Renal pelvis (tissue), 1 donor: ENCODE measurements at regions not wholly inside any gene's neighbourhood (a gene's known extent, or its start where the extent isn't known, plus 50 kb on each side); places are given as distances from the start of the nearest gene placed in this dataset.

Experiments used
- DNase-seq: peaks from one replicate; pipeline ENCODE4 v3.0.0-alpha.2; 2013

DNA sequence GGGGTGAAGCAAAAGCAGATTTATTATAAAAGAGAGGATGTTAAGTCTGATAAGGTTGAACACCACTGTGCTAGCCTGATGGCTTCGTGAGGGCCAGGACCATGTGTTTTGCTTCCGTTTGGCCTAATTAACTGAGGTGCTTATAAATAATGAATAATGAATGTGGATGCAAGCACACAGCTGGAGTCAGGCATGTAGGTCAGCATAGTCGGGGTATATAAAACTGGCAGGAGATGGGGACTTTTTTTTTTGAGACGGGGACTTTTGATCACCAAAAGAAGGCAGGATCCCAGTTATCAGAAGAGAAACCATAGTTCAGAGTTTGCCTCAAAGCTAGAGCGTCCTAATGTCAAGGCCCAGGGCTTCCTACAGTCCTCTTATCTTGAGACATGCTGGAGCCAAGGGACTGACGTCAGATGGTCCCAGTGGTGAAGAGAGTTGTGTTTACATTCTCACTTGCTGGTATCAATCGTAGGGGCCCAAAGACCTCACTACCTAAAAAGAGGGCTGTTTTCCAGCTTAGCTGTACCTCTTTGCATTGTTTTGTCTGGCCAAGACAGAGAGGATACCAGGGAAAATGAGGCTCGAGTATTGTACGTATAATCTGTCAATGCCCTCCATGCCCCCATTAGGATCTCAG, 50.4 kb downstream of the RTL9 start:
- DNase-seq = no peak

GRCh38 chrX:110409925-110410324, 51.3 kb downstream of the RTL9 start:
- no peak for DNase-seq

- DNase-seq = no peak
Measured at GRCh38 chrX:110410603-110411002, 52.0 kb downstream of the RTL9 start.

- DNase-seq = peak; percentile 71
Measured at GRCh38 chrX:110412971-110413726, 54.5 kb downstream of the RTL9 start.

DNA sequence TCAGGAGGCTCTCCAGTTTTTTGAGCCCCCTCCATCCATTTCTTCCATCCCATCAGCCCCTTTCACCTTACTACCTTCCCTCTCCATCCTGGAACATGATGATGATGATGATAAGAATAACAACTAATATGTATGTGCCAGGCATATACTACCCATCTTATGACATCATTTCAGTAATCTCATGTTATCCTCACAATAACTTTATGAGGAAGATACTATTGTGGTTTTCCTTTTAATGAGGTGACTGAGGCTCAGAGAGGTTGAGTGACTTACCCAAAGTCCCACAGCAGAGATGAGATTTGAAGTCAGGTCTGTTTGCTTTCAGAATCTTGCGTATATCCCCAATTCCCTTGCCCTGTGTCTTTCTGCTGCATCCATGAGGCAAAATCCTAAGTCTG, 55.1 kb downstream of the RTL9 start:
- DNase-seq = no peak

DNA sequence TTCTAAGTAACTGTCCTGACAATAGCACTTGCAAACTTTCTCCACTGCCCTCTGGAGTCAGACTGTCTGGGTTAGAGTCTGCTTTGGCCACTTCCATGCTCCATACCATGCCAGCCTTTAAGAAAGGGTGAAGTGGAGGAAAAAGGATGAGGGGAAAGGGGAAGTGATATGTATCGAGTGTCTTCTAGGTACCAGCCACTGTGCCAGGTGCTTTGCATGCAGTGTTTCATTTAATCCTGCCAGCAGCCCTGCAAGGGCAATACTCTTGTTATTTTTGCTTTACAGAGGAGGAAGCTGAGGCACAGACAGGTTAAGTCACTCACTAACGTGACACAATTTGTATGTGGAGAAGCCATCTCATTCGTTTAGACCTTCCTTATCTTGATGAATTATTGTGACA, 55.6 kb downstream of the RTL9 start:
- DNase-seq = no peak

GRCh38 chrX:110414679-110415439, 56.2 kb downstream of the RTL9 start:
- DNase-seq = no peak

GRCh38 chrX:110415440-110416170, 57.0 kb downstream of the RTL9 start:
- DNase-seq = no peak

DNA sequence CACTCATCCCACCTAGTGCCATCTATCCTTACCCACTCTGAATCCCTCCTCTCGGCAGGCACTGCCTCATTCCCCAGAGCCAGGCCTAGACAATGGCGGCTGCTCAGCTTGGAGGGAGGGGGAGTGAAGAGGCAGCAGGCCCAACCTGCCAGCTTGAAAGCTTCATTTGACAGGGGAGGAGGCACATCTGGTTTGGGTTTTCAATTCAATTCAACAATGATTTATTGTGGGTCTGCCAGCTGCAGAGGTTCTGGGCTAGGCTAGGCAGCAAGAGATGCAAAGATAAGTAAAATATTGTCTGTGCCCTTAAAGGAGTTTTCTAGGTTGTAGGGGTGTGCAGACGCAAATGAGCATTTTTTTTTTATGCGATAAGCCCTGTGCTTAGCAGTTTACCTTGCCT, 58.5 kb downstream of the RTL9 start:
- DNase-seq = no peak

GRCh38 chrX:110418316-110419235, 59.9 kb downstream of the RTL9 start:
- DNase-seq = peak; percentile 61

DNA sequence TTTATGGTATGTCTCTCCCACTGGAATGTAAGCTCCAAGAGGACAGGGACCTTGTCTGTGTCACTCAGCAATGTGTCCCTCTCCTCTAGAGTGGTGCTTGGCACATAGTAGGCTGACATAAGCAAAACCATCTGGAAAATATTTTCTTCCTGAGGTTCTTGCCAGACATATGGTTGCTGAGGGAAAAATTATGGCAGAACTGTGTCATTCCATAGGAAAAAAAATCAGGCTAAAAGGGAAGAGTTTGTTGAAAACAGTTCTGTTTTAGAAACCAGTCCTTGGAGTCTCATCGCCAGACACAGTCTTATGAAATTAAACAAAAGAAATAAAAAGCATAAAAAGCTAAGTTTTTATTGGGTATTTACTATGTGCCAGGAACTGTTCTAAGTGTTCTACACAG, 60.9 kb downstream of the RTL9 start:
- DNase-seq = no peak

- DNase-seq = no peak
Measured at GRCh38 chrX:110420771-110421499, 62.3 kb downstream of the RTL9 start.

DNA sequence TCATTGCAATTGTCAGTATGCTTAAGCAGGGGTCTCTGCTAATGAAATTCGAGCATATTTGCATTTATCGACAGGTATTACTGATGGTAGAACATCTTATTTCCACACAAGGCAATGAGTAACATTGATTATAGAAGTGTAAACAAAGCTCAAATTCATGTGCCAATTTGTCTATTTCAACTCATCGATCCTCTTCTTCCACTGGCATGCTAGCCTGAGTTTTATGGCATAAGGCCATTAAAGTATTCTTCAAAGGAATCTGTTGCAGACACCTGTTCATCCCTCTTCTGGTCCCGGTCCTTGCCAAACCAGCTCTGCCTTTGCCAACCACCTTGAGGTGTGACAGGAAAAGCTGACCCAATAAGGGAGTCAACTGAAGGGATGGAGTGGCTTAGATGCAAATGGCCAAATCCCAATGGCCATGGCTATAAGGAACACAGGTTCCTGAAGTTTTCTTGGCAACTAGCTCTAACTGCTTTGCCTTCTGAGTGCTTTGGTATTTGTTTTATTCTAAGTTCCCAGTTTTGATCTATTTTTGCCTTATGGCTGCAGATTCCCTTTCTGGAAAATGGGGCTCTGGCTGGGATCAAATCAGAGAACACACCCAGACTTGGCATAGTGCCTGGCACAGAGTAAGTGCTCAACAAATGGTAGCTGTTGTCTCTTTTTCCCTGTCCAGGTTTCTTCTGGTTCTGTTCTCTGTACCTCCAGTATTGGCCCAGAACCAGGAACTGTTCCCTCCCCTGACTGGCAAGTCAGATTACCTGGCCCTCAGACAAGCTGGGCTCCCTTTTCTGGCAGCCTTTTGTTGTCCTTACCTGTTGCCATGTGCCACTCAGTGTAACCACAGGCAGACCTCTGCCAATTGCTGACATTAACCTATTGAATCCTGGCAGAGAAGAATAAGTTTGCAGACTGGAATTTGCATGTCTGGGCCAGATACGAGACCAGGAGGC, 63.1 kb downstream of the RTL9 start:
- no peak for DNase-seq

DNA sequence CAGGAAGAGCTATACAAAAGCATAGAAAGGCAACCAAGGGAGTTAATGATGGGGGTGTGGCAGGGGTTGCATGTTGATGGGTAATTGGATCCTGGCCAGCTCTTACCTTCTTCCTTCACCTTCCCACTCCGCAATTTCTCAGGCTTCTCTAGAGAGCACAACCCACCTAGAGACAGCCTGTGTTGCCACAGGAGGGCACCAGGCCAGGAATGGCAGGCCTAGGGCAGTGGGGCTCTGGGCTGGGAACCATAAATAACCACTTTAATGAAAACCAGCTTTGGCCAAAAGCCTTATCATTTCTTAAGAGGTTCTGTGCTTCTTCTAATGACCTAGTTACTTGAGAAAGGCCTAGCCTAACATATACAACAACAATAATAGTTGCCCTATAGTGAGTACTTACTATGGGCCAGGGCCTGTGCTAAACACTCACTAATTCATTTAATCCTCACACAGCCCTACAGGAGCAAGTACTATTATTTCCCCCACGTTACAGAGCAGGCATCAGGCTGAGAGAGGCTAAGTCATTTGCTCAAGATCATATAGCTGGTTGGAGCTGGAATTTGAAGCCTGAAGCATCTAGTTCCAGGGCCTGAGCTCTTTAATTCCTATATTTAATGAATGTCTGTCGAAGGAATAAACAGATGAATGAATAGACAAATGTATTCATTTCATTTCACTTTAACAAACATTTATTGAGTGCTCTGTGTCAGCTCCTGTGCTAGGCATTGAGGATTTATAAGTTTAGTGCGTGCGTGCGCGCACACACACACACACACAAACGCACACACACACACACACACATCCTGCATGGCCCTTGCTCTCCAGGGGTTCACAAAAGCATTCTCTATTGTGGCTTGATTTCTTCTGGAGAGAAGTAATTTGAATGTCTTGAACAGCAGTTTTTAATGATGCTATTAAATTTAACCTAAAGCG, 66.8 kb downstream of the RTL9 start:
- no peak for DNase-seq

- no peak for DNase-seq
Measured at GRCh38 chrX:110426155-110426504, 67.5 kb downstream of the RTL9 start.

DNA sequence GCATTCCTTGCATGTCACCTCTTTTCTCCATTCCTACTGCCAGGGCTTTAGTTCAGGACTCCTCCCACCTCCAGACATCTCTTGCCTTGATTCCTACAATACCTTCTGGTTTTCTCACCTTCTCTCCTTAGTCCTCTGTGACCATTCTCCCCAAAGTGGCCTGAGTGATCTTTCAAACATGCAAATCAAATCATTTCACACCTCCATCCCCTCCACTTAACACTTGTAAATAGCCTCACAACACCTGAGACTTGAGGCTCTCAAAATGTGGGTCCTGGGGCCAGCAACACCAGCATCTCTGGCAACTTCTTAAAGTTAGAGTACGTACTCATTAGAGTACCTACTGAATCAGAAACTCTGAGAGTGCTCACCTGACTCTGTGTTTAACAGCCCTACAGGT, 68.4 kb downstream of the RTL9 start:
- DNase-seq = no peak

- DNase-seq = no peak
Measured at GRCh38 chrX:110428144-110428543, 69.5 kb downstream of the RTL9 start.
